Activated B cell treated with CpG ODN at 0.5 μM for 24 hours (primary cell): ENCODE measurements at regions not wholly inside any gene's neighbourhood (a gene's known extent, or its start where the extent isn't known, plus 50 kb on each side); places are given as distances from the start of the nearest gene placed in this dataset.
"Not testable (repeated sequence)": the region's sequence is repeated elsewhere in the genome, so short reads cannot be mapped to it uniquely, and the experiment has no call there.

ENCODE experiments used
- ATAC-seq: fragments of 200-7000 bp; cut with Tn5 transposase; one replicate; pipeline ENCODE4 v1.10.0; 2021; ENCODE audit warnings: low read depth, mild to moderate bottlenecking, moderate library complexity
- CTCF ChIA-PET: fragments of 350-600 bp; sonication (Branson Sonifier 250); formaldehyde crosslinking; loops from one replicate; lab custom pipeline; 2021; ENCODE audit warnings: antibody characterized with exemption; lab: Charles Lee
- POLR2A ChIA-PET: fragments of 350-600 bp; sonication (Branson Sonifier 250); formaldehyde crosslinking; loops from one replicate; lab custom pipeline; 2021; ENCODE audit warnings: antibody characterized with exemption; lab: Charles Lee
- DNase-seq: peaks from one replicate; pipeline ENCODE4 v3.0.0; 2022
- H3K27ac Mint-ChIP-seq: one replicate; pipeline ENCODE4 v1.8.0; 2020; ENCODE audit warnings: mixed read lengths
- H3K27me3 Mint-ChIP-seq: one replicate; pipeline ENCODE4 v1.8.0; 2021; ENCODE audit warnings: mixed read lengths
- H3K36me3 Mint-ChIP-seq: one replicate; pipeline ENCODE4 v1.8.0; 2021; ENCODE audit warnings: low read depth, mixed read lengths
- H3K4me1 Mint-ChIP-seq: one replicate; pipeline ENCODE4 v1.8.0; 2021; ENCODE audit warnings: mixed read lengths
- H3K4me3 Mint-ChIP-seq: one replicate; pipeline ENCODE4 v1.8.0; 2020; ENCODE audit warnings: mild to moderate bottlenecking, mixed read lengths
- H3K9me3 Mint-ChIP-seq: one replicate; pipeline ENCODE4 v1.8.0; 2020; ENCODE audit warnings: mixed read lengths
- intact Hi-C: fragments of 100-400 bp; cut with micrococcal nuclease; formaldehyde crosslinking; loops from one replicate; pipeline ENCODE4 v1.15.1; 2024
- TF ChIP-seq, protein P1 (sequence below): fragments of 200-600 bp; IDR thresholded peaks from one replicate; pipeline ENCODE4 v1.8.0; 2022; ENCODE audit warnings: antibody characterized with exemption, mild to moderate bottlenecking

DNA sequence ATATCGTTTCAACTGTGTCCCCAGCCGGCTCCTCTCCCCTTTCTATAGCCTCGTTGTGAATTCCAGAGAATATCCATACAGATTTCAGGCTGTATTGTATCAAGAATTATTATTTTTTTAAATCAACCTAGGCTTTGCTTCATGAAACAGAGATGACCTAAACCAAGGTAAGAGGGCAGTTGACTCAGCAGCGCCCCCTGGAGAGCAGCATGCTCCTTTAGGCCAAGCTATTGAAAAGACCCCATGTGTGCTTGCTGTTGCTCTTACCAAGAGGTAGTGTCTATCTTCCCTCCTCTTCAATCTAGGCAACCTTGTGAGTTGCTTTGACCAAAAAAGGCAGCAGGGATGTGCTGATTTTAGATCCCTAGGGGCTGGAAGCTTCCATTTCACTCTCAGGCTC, 426.7 kb upstream of the SMIM21 start:
- H3K27me3 Mint-ChIP-seq = no peaks in the 10 kb centered on the region
- H3K27ac Mint-ChIP-seq = no peak overlapping the region
- H3K4me1 Mint-ChIP-seq = no peaks in the 10 kb centered on the region
- intact Hi-C loops = no loop called here
- H3K9me3 Mint-ChIP-seq = no peaks in the 10 kb centered on the region
- ATAC-seq (no peak), DNase-seq (no peak)
- no peak overlapping the region for H3K4me3 Mint-ChIP-seq
- POLR2A ChIA-PET = no interaction called here
- TF ChIP-seq, protein P1, sequence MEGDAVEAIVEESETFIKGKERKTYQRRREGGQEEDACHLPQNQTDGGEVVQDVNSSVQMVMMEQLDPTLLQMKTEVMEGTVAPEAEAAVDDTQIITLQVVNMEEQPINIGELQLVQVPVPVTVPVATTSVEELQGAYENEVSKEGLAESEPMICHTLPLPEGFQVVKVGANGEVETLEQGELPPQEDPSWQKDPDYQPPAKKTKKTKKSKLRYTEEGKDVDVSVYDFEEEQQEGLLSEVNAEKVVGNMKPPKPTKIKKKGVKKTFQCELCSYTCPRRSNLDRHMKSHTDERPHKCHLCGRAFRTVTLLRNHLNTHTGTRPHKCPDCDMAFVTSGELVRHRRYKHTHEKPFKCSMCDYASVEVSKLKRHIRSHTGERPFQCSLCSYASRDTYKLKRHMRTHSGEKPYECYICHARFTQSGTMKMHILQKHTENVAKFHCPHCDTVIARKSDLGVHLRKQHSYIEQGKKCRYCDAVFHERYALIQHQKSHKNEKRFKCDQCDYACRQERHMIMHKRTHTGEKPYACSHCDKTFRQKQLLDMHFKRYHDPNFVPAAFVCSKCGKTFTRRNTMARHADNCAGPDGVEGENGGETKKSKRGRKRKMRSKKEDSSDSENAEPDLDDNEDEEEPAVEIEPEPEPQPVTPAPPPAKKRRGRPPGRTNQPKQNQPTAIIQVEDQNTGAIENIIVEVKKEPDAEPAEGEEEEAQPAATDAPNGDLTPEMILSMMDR = no peak
- CTCF ChIA-PET = no interaction called here
- H3K36me3 Mint-ChIP-seq = no peaks in the 10 kb centered on the region

DNA sequence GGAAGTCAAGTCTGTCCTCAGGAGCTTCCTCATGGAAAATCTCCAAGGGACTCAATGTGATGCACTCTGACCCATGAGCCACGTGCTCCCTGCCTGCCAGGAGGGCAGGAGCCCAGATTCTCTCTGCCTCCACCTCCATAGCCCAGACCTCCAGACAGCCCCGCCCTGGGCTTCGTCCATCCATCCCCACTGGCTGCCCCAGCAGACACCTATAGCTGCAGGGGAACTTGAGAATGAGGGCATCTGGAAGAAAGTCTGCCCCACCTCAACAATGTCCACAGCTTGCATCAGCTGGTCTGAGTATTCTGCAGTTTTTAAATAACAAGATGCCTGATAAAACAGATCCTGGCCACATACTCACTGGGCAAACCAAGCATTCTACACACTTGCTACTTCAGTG, 418.8 kb upstream of the SMIM21 start:
- TF ChIP-seq, protein P1 = no peak
- intact Hi-C loops = no loop called here
- Mint-ChIP-seq H3K36me3 (no peaks in the 10 kb centered on the region), H3K4me3 (no peak overlapping the region), H3K27ac (no peak overlapping the region), H3K9me3 (no peaks in the 10 kb centered on the region), H3K27me3 (no peaks in the 10 kb centered on the region), H3K4me1 (no peaks in the 10 kb centered on the region)
- no peak for DNase-seq
- ChIA-PET POLR2A (no interaction called here), CTCF (no interaction called here)
- no peak for ATAC-seq

DNA sequence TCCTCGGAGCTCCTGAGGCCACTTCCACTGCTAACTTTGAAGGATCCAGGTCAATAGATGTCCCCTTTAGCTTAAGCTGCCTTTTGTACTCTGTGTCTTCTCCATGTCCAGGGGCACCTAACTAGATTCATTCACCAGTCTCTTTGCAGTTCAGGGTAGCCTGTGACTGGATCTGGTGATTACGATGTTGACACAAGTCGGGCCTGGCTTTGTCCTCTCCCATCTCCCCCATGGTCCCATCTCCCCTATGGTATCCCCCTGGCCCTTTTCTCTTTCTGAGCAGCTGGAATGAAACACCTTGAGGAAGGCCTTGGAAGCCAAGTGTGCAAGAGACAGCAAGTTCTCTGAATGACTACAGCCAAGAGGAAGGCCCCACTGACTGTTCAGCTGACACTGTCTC, 417.9 kb upstream of the SMIM21 start:
- DNase-seq (no peak), ATAC-seq (no peak)
- TF ChIP-seq, protein P1 = no peak
- Mint-ChIP-seq H3K36me3 (no peaks in the 10 kb centered on the region), H3K4me1 (no peaks in the 10 kb centered on the region), H3K27me3 (no peaks in the 10 kb centered on the region), H3K9me3 (no peaks in the 10 kb centered on the region), H3K27ac (no peak overlapping the region), H3K4me3 (no peak overlapping the region)
- ChIA-PET POLR2A (no interaction called here), CTCF (no interaction called here)
- intact Hi-C loops = no loop called here

DNA sequence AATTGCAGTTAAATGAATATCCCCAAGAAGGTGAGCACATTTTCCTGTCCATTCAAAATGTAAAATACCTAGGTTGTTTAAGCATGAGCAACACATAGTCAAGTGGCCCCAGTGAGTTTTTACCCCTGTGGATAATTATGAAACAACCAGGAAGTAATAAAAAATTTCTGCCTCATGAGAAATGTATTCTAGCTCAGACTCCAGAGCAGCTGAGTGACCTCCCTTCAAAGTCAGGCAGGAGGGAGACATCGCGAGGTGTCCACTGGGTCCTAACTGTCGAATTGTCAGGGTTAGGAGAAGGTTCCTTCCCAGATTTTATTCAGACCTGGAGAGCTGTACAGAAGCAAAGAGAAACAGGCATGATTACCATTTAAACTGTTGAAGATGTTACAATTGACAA, 416.6 kb upstream of the SMIM21 start:
- ChIA-PET CTCF (no interaction called here), POLR2A (no interaction called here)
- no peak for ATAC-seq
- H3K4me1 Mint-ChIP-seq = no peaks in the 10 kb centered on the region
- intact Hi-C loops = no loop called here
- H3K9me3 Mint-ChIP-seq = no peaks in the 10 kb centered on the region
- H3K4me3 Mint-ChIP-seq = no peak overlapping the region
- no peaks in the 10 kb centered on the region for H3K36me3 Mint-ChIP-seq
- TF ChIP-seq, protein P1 = no peak
- no peaks in the 10 kb centered on the region for H3K27me3 Mint-ChIP-seq
- DNase-seq = no peak
- no peak overlapping the region for H3K27ac Mint-ChIP-seq

DNA sequence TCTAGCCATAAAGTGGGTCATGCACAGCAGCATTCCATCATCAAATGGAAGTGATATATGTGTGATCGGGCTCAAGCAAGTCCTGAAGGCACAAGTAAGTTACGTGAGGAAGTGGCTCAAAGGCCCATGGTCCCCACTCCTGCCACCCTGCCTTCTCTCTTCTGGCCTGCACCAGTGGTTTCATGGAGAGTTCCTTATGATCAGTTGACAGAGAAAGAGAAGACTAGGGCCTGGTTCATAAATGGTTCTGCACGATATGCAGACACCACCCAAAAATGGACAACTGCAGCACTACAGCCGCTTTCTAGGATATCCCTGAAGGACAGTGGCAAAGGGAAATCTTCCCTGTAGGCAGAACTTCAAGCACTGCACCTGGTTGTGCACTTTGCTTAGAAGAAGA, 412.6 kb upstream of the SMIM21 start:
- H3K27me3 Mint-ChIP-seq = no peaks in the 10 kb centered on the region
- no peaks in the 10 kb centered on the region for H3K4me1 Mint-ChIP-seq
- intact Hi-C loops = no loop called here
- TF ChIP-seq, protein P1 = no peak
- ATAC-seq (no peak), DNase-seq (no peak)
- no peak overlapping the region for H3K4me3 Mint-ChIP-seq
- ChIA-PET POLR2A (no interaction called here), CTCF (no interaction called here)
- no peaks in the 10 kb centered on the region for H3K36me3 Mint-ChIP-seq
- H3K27ac Mint-ChIP-seq = no peak overlapping the region
- no peaks in the 10 kb centered on the region for H3K9me3 Mint-ChIP-seq

DNA sequence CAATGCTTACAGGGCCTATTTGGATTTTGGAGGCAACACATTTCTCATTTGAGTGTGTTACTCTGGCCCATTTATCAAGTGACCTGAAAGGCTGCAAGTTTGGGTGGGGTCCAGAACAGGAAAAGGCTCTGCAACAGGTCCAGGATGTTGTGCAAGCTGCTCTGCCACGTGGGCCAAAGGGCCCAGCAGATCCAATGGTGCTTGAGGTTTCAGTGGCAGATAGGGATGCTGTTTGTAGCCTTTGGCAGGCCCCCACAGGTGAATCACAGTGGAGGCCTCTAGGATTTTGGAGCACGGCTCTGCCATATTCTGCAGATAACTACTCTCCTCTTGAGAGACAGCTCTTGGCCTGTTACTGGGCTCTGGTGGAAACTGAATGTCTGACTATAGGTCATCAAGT, 412.2 kb upstream of the SMIM21 start:
- H3K4me1 Mint-ChIP-seq, POLR2A ChIA-PET, H3K27me3 Mint-ChIP-seq, CTCF ChIA-PET, H3K4me3 Mint-ChIP-seq, H3K9me3 Mint-ChIP-seq, intact Hi-C loops, DNase-seq, H3K36me3 Mint-ChIP-seq, H3K27ac Mint-ChIP-seq, ATAC-seq: not testable (repeated sequence)
